ENCODE measurements at regions not wholly inside any gene's neighbourhood (a gene's known extent, or its start where the extent isn't known, plus 50 kb on each side); places are given as distances from the start of the nearest gene placed in this dataset.

GRCh38 chr6:92568541-92568940 lies 850.8 kb downstream of the EPHA7 start:
- Mint-ChIP-seq H3K4me1 (no peaks in the 10 kb centered on the region), H3K4me3 (no peak overlapping the region), H3K27me3 (ENCODE audit: low read depth) (no peaks in the 10 kb centered on the region), H3K9me3 (no peaks in the 10 kb centered on the region), H3K27ac (no peak overlapping the region), H3K36me3 (ENCODE audit: low read depth) (no peaks in the 10 kb centered on the region)
- TF ChIP-seq CTCF (IDR thresholded peaks at IDR 0.05; ENCODE audit: unreplicated experiment in 3 of 3): no peak

GRCh38 chr6:92566632-92567031 lies 852.7 kb downstream of the EPHA7 start:
- no peak overlapping the region for H3K4me3 Mint-ChIP-seq
- no peaks in the 10 kb centered on the region for H3K9me3 Mint-ChIP-seq
- no peak for TF ChIP-seq CTCF (IDR thresholded peaks at IDR 0.05; ENCODE audit: unreplicated experiment in 3 of 3)
- H3K27me3 Mint-ChIP-seq (ENCODE audit: low read depth): no peaks in the 10 kb centered on the region
- H3K4me1 Mint-ChIP-seq: no peaks in the 10 kb centered on the region
- no peak overlapping the region for H3K27ac Mint-ChIP-seq
- no peaks in the 10 kb centered on the region for H3K36me3 Mint-ChIP-seq (ENCODE audit: low read depth)

- TF ChIP-seq CTCF (IDR thresholded peaks at IDR 0.05; ENCODE audit: unreplicated experiment in 3 of 3): no peak
- Mint-ChIP-seq H3K27ac (no peak overlapping the region), H3K4me3 (no peak overlapping the region), H3K36me3 (ENCODE audit: low read depth) (no peaks in the 10 kb centered on the region), H3K27me3 (ENCODE audit: low read depth) (no peaks in the 10 kb centered on the region), H3K9me3 (no peaks in the 10 kb centered on the region), H3K4me1 (no peaks in the 10 kb centered on the region)
Measured at GRCh38 chr6:92564376-92564775, 855.0 kb downstream of the EPHA7 start.

DNA sequence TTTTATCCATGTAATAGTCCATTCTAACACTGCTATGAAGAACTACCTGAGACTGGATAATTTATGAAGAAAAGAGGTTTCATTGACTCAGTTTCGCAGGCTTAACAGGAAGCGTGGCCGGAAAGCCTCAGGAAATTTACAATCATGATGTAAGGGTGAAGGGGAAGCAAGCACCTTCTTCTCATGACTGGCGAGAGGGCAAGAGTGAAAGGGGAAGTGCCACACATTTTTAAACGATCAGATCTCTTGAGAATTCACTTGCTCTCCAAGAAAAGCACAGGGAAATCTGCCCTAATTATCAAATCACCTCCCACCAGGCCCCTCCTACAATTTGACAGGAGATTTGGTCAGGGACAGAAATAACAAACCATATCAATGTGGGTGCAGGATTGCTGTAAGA lies 859.7 kb downstream of the EPHA7 start:
- TF ChIP-seq CTCF (IDR thresholded peaks at IDR 0.05; ENCODE audit: unreplicated experiment in 3 of 3): no peak
- Mint-ChIP-seq H3K27me3 (ENCODE audit: low read depth) (no peaks in the 10 kb centered on the region), H3K4me1 (no peaks in the 10 kb centered on the region), H3K4me3 (no peak overlapping the region), H3K27ac (no peak overlapping the region), H3K36me3 (ENCODE audit: low read depth) (no peaks in the 10 kb centered on the region), H3K9me3 (no peaks in the 10 kb centered on the region)

DNA sequence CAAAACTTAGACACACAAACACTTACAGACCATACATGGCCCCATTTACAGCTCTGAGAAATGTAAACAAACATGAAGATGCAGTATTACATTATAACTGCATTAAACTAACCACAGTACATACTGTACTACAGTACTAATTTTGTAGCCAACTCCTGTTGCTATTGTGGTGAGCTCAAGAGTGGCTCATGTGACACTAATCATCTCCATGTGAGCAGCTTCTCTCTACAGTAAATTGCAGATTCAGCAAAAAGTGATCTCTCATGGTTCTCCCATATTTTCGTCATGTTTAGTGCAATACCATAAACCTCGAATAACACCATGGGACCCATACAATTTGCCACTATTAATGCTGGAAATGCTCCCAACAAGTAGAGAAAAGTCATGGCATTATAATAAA lies 860.4 kb downstream of the EPHA7 start:
- Mint-ChIP-seq H3K4me3 (no peak overlapping the region), H3K9me3 (no peaks in the 10 kb centered on the region), H3K27ac (no peak overlapping the region), H3K27me3 (ENCODE audit: low read depth) (no peaks in the 10 kb centered on the region), H3K36me3 (ENCODE audit: low read depth) (no peaks in the 10 kb centered on the region), H3K4me1 (no peaks in the 10 kb centered on the region)
- TF ChIP-seq CTCF (IDR thresholded peaks at IDR 0.05; ENCODE audit: unreplicated experiment in 3 of 3): no peak

GRCh38 chr6:92550501-92550900 lies 868.9 kb downstream of the EPHA7 start:
- H3K27ac Mint-ChIP-seq: no peak overlapping the region
- TF ChIP-seq CTCF (IDR thresholded peaks at IDR 0.05; ENCODE audit: unreplicated experiment in 3 of 3): no peak
- no peaks in the 10 kb centered on the region for H3K4me1 Mint-ChIP-seq
- H3K36me3 Mint-ChIP-seq (ENCODE audit: low read depth): no peaks in the 10 kb centered on the region
- no peaks in the 10 kb centered on the region for H3K27me3 Mint-ChIP-seq (ENCODE audit: low read depth)
- H3K4me3 Mint-ChIP-seq: no peak overlapping the region
- H3K9me3 Mint-ChIP-seq: peaks cover 5% of the 10 kb centered on the region

Data from nephron (organoid).